ENCODE measurements at regions not wholly inside any gene's neighbourhood (a gene's known extent, or its start where the extent isn't known, plus 50 kb on each side); places are given as distances from the start of the nearest gene placed in this dataset.

DNA sequence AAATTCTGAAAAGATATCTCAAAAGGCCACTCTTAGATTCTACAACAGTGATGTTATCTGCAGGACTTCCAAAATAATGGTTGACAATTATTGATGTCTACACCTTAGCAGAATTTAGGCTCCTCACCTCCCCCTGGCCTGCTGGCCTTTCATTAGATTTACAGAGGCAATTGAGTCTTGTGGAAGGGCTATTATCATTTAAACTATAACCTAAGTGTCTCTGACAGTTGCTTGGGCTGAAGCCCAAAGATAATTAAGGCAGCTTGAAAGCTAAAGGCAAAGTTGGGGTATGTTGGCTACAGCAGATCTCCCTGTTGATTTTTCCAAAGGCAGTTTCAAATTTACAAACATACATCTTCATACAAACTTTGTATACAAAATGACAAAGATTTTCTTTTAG, 912.3 kb downstream of the TAF11L14 start:
- TF ChIP-seq, protein P1, sequence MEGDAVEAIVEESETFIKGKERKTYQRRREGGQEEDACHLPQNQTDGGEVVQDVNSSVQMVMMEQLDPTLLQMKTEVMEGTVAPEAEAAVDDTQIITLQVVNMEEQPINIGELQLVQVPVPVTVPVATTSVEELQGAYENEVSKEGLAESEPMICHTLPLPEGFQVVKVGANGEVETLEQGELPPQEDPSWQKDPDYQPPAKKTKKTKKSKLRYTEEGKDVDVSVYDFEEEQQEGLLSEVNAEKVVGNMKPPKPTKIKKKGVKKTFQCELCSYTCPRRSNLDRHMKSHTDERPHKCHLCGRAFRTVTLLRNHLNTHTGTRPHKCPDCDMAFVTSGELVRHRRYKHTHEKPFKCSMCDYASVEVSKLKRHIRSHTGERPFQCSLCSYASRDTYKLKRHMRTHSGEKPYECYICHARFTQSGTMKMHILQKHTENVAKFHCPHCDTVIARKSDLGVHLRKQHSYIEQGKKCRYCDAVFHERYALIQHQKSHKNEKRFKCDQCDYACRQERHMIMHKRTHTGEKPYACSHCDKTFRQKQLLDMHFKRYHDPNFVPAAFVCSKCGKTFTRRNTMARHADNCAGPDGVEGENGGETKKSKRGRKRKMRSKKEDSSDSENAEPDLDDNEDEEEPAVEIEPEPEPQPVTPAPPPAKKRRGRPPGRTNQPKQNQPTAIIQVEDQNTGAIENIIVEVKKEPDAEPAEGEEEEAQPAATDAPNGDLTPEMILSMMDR (IDR thresholded peaks at IDR 0.05), result no peak
- Histone ChIP-seq H3K4me3 (no peak overlapping the region), H3K27ac (no peak overlapping the region), H3K9me3 (no peaks in the 10 kb centered on the region), H3K36me3 (no peaks in the 10 kb centered on the region), H3K4me1 (ENCODE audit: control insufficient read depth in 1 of 2, low read depth in 2 of 2) (no peaks in the 10 kb centered on the region), H3K27me3 (replicated peaks; ENCODE audit: insufficient read depth) (no peaks in the 10 kb centered on the region)
- DNase-seq (ENCODE audit: low spot score), result no peak
- no peak for ATAC-seq (ENCODE audit: insufficient number of reproducible peaks, low FRiP score, low read depth)

DNA sequence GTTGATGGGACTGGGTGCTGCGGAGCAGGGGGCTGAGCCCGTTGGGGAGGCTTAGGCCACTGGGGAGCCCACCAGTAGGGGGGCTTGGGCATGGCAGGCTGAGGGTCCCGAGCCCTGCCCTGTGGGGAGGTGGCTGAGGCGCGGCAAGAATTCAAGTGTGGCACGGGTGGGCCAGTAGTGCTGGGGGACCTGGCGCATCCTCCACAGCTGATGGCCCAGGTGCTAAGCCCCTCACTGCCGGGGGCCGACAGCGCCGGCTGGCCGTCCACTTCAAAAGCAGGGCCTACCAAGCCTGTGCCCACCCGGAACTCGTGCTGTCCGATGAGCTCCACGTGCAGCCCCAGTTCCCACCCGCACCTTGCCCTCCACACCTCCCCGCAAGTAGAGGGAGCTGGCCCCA, 917.5 kb downstream of the TAF11L14 start:
- no peaks in the 10 kb centered on the region for H3K9me3 ChIP-seq
- TF ChIP-seq, protein P1 (IDR thresholded peaks at IDR 0.05), result no peak
- ATAC-seq (ENCODE audit: insufficient number of reproducible peaks, low FRiP score, low read depth), result no peak
- DNase-seq (ENCODE audit: low spot score), result no peak
- no peaks in the 10 kb centered on the region for H3K27me3 ChIP-seq (replicated peaks; ENCODE audit: insufficient read depth)
- no peaks in the 10 kb centered on the region for H3K36me3 ChIP-seq
- H3K27ac ChIP-seq, result no peak overlapping the region
- no peaks in the 10 kb centered on the region for H3K4me1 ChIP-seq (ENCODE audit: control insufficient read depth in 1 of 2, low read depth in 2 of 2)
- H3K4me3 ChIP-seq, result no peak overlapping the region

DNA sequence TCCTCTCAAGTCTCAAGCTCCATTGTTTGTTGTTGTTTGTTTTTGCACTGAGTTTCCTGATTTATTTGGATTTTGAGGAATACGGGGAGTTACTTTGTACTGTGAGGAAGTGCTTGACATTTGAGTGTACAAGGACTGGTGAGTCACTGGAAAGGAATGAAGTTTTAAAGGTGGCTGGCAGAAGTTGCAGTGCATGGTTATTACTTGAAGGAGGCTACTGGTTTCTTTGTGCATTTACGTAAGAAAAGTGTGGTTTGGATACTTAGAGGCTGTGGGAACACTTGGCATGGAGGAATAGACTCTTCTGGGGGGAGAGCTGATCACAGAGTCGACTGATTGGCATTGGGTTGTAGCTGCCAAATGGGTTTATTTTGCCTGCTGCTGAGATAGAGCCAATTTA, 919.0 kb downstream of the TAF11L14 start:
- no peaks in the 10 kb centered on the region for H3K4me1 ChIP-seq (ENCODE audit: control insufficient read depth in 1 of 2, low read depth in 2 of 2)
- H3K36me3 ChIP-seq, result no peaks in the 10 kb centered on the region
- H3K9me3 ChIP-seq, result no peaks in the 10 kb centered on the region
- no peak overlapping the region for H3K4me3 ChIP-seq
- H3K27me3 ChIP-seq (replicated peaks; ENCODE audit: insufficient read depth), result no peaks in the 10 kb centered on the region
- no peak for ATAC-seq (ENCODE audit: insufficient number of reproducible peaks, low FRiP score, low read depth)
- no peak overlapping the region for H3K27ac ChIP-seq
- TF ChIP-seq, protein P1 (IDR thresholded peaks at IDR 0.05), result no peak
- no peak for DNase-seq (ENCODE audit: low spot score)

DNA sequence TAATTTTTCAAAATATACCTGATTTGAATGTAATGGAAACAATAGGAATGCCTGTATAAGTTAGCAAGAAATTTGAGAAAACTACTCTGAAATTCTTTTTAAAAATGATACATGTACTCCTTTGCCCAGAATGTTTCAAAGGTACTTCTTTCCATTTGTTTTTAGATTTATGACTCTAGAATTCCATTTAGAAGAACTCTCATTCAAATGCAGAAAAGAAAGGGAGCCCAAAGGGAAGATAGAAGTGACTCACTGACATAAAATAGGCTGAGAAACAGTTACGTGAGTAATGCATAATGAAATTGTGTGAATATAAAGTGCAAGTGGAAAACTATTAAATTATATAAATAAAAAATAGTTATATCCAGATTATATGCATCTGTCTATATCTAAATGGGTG, 926.3 kb downstream of the TAF11L14 start:
- H3K9me3 ChIP-seq, result no peaks in the 10 kb centered on the region
- H3K27ac ChIP-seq, result no peak overlapping the region
- H3K36me3 ChIP-seq, result no peaks in the 10 kb centered on the region
- no peaks in the 10 kb centered on the region for H3K4me1 ChIP-seq (ENCODE audit: control insufficient read depth in 1 of 2, low read depth in 2 of 2)
- ATAC-seq (ENCODE audit: insufficient number of reproducible peaks, low FRiP score, low read depth), result no peak
- H3K4me3 ChIP-seq, result no peak overlapping the region
- TF ChIP-seq, protein P1 (IDR thresholded peaks at IDR 0.05), result no peak
- no peaks in the 10 kb centered on the region for H3K27me3 ChIP-seq (replicated peaks; ENCODE audit: insufficient read depth)
- no peak for DNase-seq (ENCODE audit: low spot score)

DNA sequence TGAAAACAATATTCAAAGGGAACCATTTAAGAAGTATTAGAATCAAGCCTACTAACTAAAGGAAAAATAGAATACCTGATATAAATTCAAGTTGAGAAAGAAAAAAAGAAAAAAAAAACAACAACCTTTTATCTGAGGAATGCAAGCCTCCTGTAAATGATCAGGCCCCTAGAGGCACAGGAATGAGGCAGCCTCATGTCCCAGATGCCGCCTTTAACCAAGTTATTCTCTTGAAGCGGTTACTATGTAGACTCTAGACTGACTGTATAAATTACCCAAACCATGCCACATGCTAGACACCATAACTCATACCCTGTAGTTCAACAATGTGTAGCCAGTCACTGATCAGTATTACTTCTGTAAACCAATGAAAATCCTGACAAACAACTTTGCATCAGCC, 929.6 kb downstream of the TAF11L14 start:
- no peak for ATAC-seq (ENCODE audit: insufficient number of reproducible peaks, low FRiP score, low read depth)
- no peaks in the 10 kb centered on the region for H3K4me1 ChIP-seq (ENCODE audit: control insufficient read depth in 1 of 2, low read depth in 2 of 2)
- no peaks in the 10 kb centered on the region for H3K27me3 ChIP-seq (replicated peaks; ENCODE audit: insufficient read depth)
- H3K27ac ChIP-seq, result no peak overlapping the region
- no peaks in the 10 kb centered on the region for H3K9me3 ChIP-seq
- no peak overlapping the region for H3K4me3 ChIP-seq
- TF ChIP-seq, protein P1 (IDR thresholded peaks at IDR 0.05), result no peak
- no peaks in the 10 kb centered on the region for H3K36me3 ChIP-seq
- DNase-seq (ENCODE audit: low spot score), result no peak
